Panc1 (cell line): ENCODE measurements at regions not wholly inside any gene's neighbourhood (a gene's known extent, or its start where the extent isn't known, plus 50 kb on each side); places are given as distances from the start of the nearest gene placed in this dataset.

ENCODE experiments used
- ATAC-seq: fragments of 200-7000 bp; cut with Tn5 transposase; 2 replicates; pipeline ENCODE4 v1.9.1; 2020; ENCODE audit warnings: mild to moderate bottlenecking, moderate library complexity
- BruUV-seq: library from RNA; stranded (reverse); fragments of 400-500 nt; replicated peaks from 2 replicates; lab custom pipeline; 2021; lab: Mats Ljungman, UMichigan
- CTCF ChIA-PET: fragments of 300-600 bp; sonication (Branson Sonifier 250); formaldehyde crosslinking; loops from one replicate; lab custom pipeline; 2022; ENCODE audit warnings: antibody characterized with exemption; lab: Charles Lee
- POLR2A ChIA-PET: fragments of 300-600 bp; sonication (Branson Sonifier 250); formaldehyde crosslinking; loops from one replicate; lab custom pipeline; 2022; ENCODE audit warnings: antibody characterized with exemption; lab: Charles Lee
- DNase-seq: peaks from one replicate; pipeline ENCODE4 v3.0.0-alpha.2; 2010; ENCODE audit warnings: low read depth, low spot score
- H3K27ac ChIP-seq: 2 replicates; pipeline ENCODE4 v1.5.1; 2011; ENCODE audit warnings: mild to moderate bottlenecking, low read length, inconsistent platforms
- H3K27me3 ChIP-seq: fragments of 200-500 bp; sonication (Bioruptor generic); 2 replicates; pipeline ENCODE4 v1.6.0; 2014; ENCODE audit warnings: low read length, inconsistent platforms; ENCODE audit not compliant: control insufficient read depth, insufficient read depth
- H3K36me3 ChIP-seq: fragments of 200-500 bp; sonication (Bioruptor generic); 2 replicates; pipeline ENCODE4 v1.5.1; 2014; ENCODE audit warnings: inconsistent platforms, mild to moderate bottlenecking, low read length, moderate library complexity; ENCODE audit not compliant: control insufficient read depth, insufficient read depth
- H3K4me1 ChIP-seq: 2 replicates; pipeline ENCODE4 v1.5.1; 2011; ENCODE audit warnings: inconsistent platforms, mild to moderate bottlenecking, low read length, moderate library complexity; ENCODE audit not compliant: control insufficient read depth, insufficient read depth
- H3K4me3 ChIP-seq, 2 experiments: 2 replicates each; pipeline ENCODE4 v1.5.1; 2011 to 2012; ENCODE audit warnings: low read depth in 2 of 2, low read length in 2 of 2, mild to moderate bottlenecking in 2 of 2, inconsistent platforms in 1 of 2, moderate library complexity in 1 of 2
- H3K9me3 ChIP-seq: fragments of 200-500 bp; sonication (Bioruptor generic); 2 replicates; pipeline ENCODE4 v1.5.1; 2014; ENCODE audit warnings: low read depth, mild to moderate bottlenecking, inconsistent platforms, low read length, moderate library complexity; ENCODE audit not compliant: control insufficient read depth, insufficient read depth
- POLR2AphosphoS5 ChIP-seq: IDR thresholded peaks from 2 replicates; pipeline ENCODE4 v1.6.1; 2012; ENCODE audit warnings: mild to moderate bottlenecking, low read depth, low read length, moderate library complexity
- SIN3A ChIP-seq: IDR thresholded peaks from 2 replicates; pipeline ENCODE4 v1.6.1; 2012; ENCODE audit warnings: low read depth, mild to moderate bottlenecking, low read length, moderate library complexity, borderline replicate concordance; ENCODE audit not compliant: insufficient read depth
- TCF7L2 ChIP-seq: IDR thresholded peaks from 2 replicates; pipeline ENCODE4 v1.6.1; 2011; ENCODE audit warnings: mild to moderate bottlenecking, low read depth, low read length, inconsistent platforms
- in situ Hi-C: cut with HindIII; loops from 2 replicates; pipeline ENCODE4 v1.10.0; 2016; ENCODE audit warnings: low sequenced_read_pairs, low pct_unique_long_range_greater_than_20kb
- intact Hi-C: fragments of 100-400 bp; cut with micrococcal nuclease; formaldehyde crosslinking; loops from one replicate; pipeline ENCODE4 v1.10.0; 2022; ENCODE audit not compliant: unreplicated experiment
- TF ChIP-seq, protein P1 (sequence below): fragments of 450-650 bp; IDR thresholded peaks from 2 replicates; pipeline ENCODE4 v1.5.1; 2017; ENCODE audit warnings: mild to moderate bottlenecking
- TF ChIP-seq, protein P2 (sequence below), 2 experiments: IDR thresholded peaks; 2 replicates each; pipeline ENCODE4 v1.6.1; 2011 to 2012; ENCODE audit warnings: low read depth in 2 of 2, control low read depth in 1 of 2, low read length in 1 of 2, mild to moderate bottlenecking in 1 of 2, moderate library complexity in 1 of 2; ENCODE audit not compliant: insufficient read depth in 1 of 2

DNA sequence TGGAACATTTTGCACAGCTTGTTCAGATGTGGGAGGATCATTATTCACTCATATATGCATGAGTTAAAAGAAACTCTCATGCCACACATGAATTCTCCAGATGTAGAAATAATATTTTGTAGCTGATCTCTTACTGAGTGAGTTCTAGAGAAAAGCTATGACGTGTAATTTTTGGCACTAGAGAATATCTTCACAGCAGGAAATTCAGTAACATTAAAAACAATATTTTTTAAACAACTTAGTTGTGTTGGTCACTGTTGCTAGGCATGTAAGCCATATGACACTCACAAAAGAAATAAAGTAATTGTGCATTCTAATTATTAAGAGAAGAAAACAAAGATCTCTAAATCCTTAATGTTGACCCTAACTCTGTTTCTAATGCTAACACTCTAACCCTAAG lies 371.4 kb upstream of the SLC10A2 start:
- BruUV-seq = no TSS peak
- ATAC-seq (no peak), DNase-seq (no peak)
- intact Hi-C loops = no loop called here
- Histone ChIP-seq H3K36me3 (no peaks in the 10 kb centered on the region), H3K4me3 (no peak overlapping the region), H3K27me3 (no peaks in the 10 kb centered on the region), H3K9me3 (no peaks in the 10 kb centered on the region), H3K4me1 (no peaks in the 10 kb centered on the region), H3K27ac (no peak overlapping the region)
- POLR2A ChIA-PET = no interaction called here
- CTCF ChIA-PET = no interaction called here
- in situ Hi-C loops = no loop called here
- TF ChIP-seq, protein P1, sequence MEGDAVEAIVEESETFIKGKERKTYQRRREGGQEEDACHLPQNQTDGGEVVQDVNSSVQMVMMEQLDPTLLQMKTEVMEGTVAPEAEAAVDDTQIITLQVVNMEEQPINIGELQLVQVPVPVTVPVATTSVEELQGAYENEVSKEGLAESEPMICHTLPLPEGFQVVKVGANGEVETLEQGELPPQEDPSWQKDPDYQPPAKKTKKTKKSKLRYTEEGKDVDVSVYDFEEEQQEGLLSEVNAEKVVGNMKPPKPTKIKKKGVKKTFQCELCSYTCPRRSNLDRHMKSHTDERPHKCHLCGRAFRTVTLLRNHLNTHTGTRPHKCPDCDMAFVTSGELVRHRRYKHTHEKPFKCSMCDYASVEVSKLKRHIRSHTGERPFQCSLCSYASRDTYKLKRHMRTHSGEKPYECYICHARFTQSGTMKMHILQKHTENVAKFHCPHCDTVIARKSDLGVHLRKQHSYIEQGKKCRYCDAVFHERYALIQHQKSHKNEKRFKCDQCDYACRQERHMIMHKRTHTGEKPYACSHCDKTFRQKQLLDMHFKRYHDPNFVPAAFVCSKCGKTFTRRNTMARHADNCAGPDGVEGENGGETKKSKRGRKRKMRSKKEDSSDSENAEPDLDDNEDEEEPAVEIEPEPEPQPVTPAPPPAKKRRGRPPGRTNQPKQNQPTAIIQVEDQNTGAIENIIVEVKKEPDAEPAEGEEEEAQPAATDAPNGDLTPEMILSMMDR = no peak
- TF ChIP-seq SIN3A (no peak), POLR2AphosphoS5 (no peak), TCF7L2 (no peak)
- TF ChIP-seq, protein P2, sequence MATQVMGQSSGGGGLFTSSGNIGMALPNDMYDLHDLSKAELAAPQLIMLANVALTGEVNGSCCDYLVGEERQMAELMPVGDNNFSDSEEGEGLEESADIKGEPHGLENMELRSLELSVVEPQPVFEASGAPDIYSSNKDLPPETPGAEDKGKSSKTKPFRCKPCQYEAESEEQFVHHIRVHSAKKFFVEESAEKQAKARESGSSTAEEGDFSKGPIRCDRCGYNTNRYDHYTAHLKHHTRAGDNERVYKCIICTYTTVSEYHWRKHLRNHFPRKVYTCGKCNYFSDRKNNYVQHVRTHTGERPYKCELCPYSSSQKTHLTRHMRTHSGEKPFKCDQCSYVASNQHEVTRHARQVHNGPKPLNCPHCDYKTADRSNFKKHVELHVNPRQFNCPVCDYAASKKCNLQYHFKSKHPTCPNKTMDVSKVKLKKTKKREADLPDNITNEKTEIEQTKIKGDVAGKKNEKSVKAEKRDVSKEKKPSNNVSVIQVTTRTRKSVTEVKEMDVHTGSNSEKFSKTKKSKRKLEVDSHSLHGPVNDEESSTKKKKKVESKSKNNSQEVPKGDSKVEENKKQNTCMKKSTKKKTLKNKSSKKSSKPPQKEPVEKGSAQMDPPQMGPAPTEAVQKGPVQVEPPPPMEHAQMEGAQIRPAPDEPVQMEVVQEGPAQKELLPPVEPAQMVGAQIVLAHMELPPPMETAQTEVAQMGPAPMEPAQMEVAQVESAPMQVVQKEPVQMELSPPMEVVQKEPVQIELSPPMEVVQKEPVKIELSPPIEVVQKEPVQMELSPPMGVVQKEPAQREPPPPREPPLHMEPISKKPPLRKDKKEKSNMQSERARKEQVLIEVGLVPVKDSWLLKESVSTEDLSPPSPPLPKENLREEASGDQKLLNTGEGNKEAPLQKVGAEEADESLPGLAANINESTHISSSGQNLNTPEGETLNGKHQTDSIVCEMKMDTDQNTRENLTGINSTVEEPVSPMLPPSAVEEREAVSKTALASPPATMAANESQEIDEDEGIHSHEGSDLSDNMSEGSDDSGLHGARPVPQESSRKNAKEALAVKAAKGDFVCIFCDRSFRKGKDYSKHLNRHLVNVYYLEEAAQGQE (IDR thresholded peaks at IDR 0.05; ENCODE audit: insufficient read depth in 1 of 2, low read depth in 2 of 2, low read length in 1 of 2) = no peak

DNA sequence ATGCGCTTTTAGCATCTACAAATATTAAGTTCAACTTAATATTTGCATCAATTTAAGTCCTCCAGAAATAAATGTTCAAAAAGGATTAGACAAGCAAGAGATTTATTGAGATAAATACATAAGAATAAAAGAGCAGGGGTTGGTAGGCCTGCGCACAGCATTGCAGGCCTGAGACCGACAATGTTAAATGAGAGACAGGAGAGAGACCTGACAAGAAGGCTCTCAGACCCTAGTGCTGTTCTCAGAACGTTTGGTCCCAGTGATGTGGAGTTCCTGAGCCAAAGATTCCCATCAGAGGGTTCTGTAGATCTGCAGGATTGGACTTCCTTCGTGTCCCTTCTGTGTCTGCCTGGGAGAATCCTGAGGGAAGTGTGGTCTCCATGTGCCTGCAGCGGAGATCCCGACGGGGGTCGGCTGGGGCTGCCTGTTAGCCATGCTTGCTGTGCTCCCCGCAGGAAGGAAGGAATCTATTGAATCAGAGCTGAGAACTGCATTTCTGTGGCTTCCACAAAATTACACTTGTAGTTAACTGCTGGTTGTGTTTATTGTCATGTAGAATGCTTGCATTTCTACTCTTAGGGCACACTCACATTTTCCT lies 369.9 kb upstream of the SLC10A2 start:
- Histone ChIP-seq H3K36me3 (no peaks in the 10 kb centered on the region), H3K4me1 (no peaks in the 10 kb centered on the region), H3K27ac (no peak overlapping the region), H3K4me3 (no peak overlapping the region), H3K27me3 (no peaks in the 10 kb centered on the region), H3K9me3 (no peaks in the 10 kb centered on the region)
- intact Hi-C loops (no loop called here), in situ Hi-C loops (no loop called here)
- no peak for TF ChIP-seq TCF7L2
- TF ChIP-seq POLR2AphosphoS5 = no peak
- TF ChIP-seq SIN3A = no peak
- TF ChIP-seq, protein P1 = no peak
- TF ChIP-seq, protein P2 (IDR thresholded peaks at IDR 0.05; ENCODE audit: insufficient read depth in 1 of 2, low read depth in 2 of 2, low read length in 1 of 2) = no peak
- POLR2A ChIA-PET = no interaction called here
- no TSS peak for BruUV-seq
- DNase-seq (no peak), ATAC-seq (no peak)
- CTCF ChIA-PET = no interaction called here
